ENCODE measurements at regions not wholly inside any gene's neighbourhood (a gene's known extent, or its start where the extent isn't known, plus 50 kb on each side); places are given as distances from the start of the nearest gene placed in this dataset.

GRCh38 chr22:48510599-48510998 is 1317.1 kb downstream of the BRD1 start:
- Histone ChIP-seq H3K4me1 (ENCODE audit: control insufficient read depth in 2 of 2, insufficient read depth in 2 of 2, low read length in 2 of 2) (no peaks in the 10 kb centered on the region), H2AFZ (ENCODE audit: insufficient read depth, low read depth, low read length, poor library complexity, severe bottlenecking) (no peak overlapping the region), H3K9ac (ENCODE audit: low read length) (no peak overlapping the region), H4K20me1 (ENCODE audit: control insufficient read depth, insufficient read depth, low read length, poor library complexity, severe bottlenecking) (no peaks in the 10 kb centered on the region), H3K27me3 (replicated peaks in 1 of 4; ENCODE audit: control extremely low read depth in 1 of 4, control insufficient read depth in 3 of 4, insufficient read depth in 4 of 4, low read length in 3 of 4) (no peaks in the 10 kb centered on the region), H3K27ac (ENCODE audit: low read length in 2 of 2) (no peak overlapping the region), H3K9me3 (ENCODE audit: control extremely low read depth in 1 of 3, control insufficient read depth in 2 of 3, insufficient read depth in 1 of 3, low read length in 2 of 3) (peaks cover 0 to 4% (median 0%) of the 10 kb centered on the region in 3 donors), H3K4me3 (ENCODE audit: control extremely low read depth in 1 of 5, extremely low read depth in 1 of 5, insufficient read depth in 1 of 5, low read depth in 2 of 5, low read length in 4 of 5) (no peak overlapping the region), H3K79me2 (ENCODE audit: control insufficient read depth, insufficient read depth, low read length) (no peaks in the 10 kb centered on the region), H3K36me3 (replicated peaks in 1 of 2; ENCODE audit: control extremely low read depth in 1 of 2, control insufficient read depth in 1 of 2, extremely low read depth in 1 of 2, insufficient read depth in 2 of 2, low read length in 1 of 2) (no peaks in the 10 kb centered on the region), H3K4me2 (replicated peaks; ENCODE audit: low read depth, low read length, poor library complexity, severe bottlenecking) (no peak overlapping the region)
- ATAC-seq (ENCODE audit: low read depth) (no peak), DNase-seq (no peak)
- H3K27me3 Mint-ChIP-seq: no peaks in the 10 kb centered on the region
- H3K4me3 Mint-ChIP-seq: no peak overlapping the region
- CTCF ChIA-PET: no interaction called here
- no peaks in the 10 kb centered on the region for H3K9me3 Mint-ChIP-seq (ENCODE audit: insufficient read depth)
- POLR2A ChIA-PET: no interaction called here
- intact Hi-C loops (cut with micrococcal nuclease): no loop called here
- H3K27ac Mint-ChIP-seq: no peak overlapping the region
- H3K4me1 Mint-ChIP-seq: no peaks in the 10 kb centered on the region
- no peak for TF ChIP-seq EZH2 (IDR thresholded peaks at IDR 0.05; ENCODE audit: borderline replicate concordance, insufficient read depth, low read depth, low read length, poor library complexity, severe bottlenecking)
- no peak for TF ChIP-seq CTCF (IDR thresholded peaks at IDR 0.05)
- no CpG with 5 or more reads among the region's 2 CpGs for WGBS (ENCODE audit: insufficient coverage)

DNA sequence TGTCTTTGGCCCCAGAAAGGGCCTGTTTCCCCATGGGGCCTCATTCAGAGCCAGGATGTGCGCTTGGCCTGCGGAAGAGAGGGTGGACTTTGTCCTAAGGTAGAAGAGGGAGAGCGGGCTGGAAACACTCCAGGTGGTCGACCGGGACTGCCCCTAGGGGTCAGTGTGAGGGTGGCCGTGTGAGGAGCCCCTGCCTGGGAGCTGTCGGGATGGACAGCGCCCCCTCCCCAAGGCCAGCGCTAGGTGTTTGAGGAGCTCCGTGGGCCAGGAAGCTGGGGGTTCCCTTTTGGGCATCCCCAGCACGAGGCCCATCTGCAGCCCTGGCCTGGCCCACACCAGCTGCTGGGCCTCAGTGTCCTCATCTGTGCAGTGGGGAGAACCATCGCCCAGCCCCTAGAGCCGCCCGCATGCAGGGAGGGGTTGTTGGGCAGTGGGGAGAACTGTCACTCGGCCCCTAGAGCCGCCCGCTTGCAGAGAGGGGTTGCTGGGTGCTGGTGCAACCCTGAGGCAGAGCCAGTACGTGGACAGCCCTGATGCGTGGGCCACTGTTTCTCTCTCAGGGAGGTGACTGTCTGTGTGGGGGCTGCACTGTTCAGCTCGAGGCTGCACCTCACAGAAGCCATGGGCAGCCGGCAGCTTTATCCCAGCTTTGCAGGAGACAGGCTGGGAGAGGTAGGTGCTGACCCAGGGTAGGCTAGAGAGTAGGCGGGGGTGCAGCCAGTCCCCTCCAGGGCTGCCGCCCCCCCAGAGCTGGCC is 1319.9 kb downstream of the BRD1 start:
- no peak overlapping the region for H3K4me2 ChIP-seq (replicated peaks; ENCODE audit: low read depth, low read length, poor library complexity, severe bottlenecking)
- H3K36me3 ChIP-seq (replicated peaks in 1 of 2; ENCODE audit: control extremely low read depth in 1 of 2, control insufficient read depth in 1 of 2, extremely low read depth in 1 of 2, insufficient read depth in 2 of 2, low read length in 1 of 2): no peaks in the 10 kb centered on the region
- ATAC-seq (ENCODE audit: low read depth) (no peak), DNase-seq (no peak)
- no peak overlapping the region for H3K27ac Mint-ChIP-seq
- TF ChIP-seq EZH2 (IDR thresholded peaks at IDR 0.05; ENCODE audit: borderline replicate concordance, insufficient read depth, low read depth, low read length, poor library complexity, severe bottlenecking): no peak
- no peak for TF ChIP-seq CTCF (IDR thresholded peaks at IDR 0.05)
- no peaks in the 10 kb centered on the region for H3K4me1 Mint-ChIP-seq
- H3K27me3 ChIP-seq (replicated peaks in 1 of 4; ENCODE audit: control extremely low read depth in 1 of 4, control insufficient read depth in 3 of 4, insufficient read depth in 4 of 4, low read length in 3 of 4): no peaks in the 10 kb centered on the region
- H3K27me3 Mint-ChIP-seq: no peaks in the 10 kb centered on the region
- ChIA-PET POLR2A (no interaction called here), CTCF (no interaction called here)
- intact Hi-C loops (cut with micrococcal nuclease): no loop called here
- 80% methylated on average over 20 of the region's 23 CpGs for WGBS (ENCODE audit: insufficient coverage)
- H3K4me3 ChIP-seq (ENCODE audit: control extremely low read depth in 1 of 5, extremely low read depth in 1 of 5, insufficient read depth in 1 of 5, low read depth in 2 of 5, low read length in 4 of 5): no peak overlapping the region
- no peak overlapping the region for H2AFZ ChIP-seq (ENCODE audit: insufficient read depth, low read depth, low read length, poor library complexity, severe bottlenecking)
- no peak overlapping the region for H3K27ac ChIP-seq (ENCODE audit: low read length in 2 of 2)
- no peaks in the 10 kb centered on the region for H4K20me1 ChIP-seq (ENCODE audit: control insufficient read depth, insufficient read depth, low read length, poor library complexity, severe bottlenecking)
- no peak overlapping the region for H3K9ac ChIP-seq (ENCODE audit: low read length)
- H3K79me2 ChIP-seq (ENCODE audit: control insufficient read depth, insufficient read depth, low read length): no peaks in the 10 kb centered on the region
- no peaks in the 10 kb centered on the region for H3K4me1 ChIP-seq (ENCODE audit: control insufficient read depth in 2 of 2, insufficient read depth in 2 of 2, low read length in 2 of 2)
- no peaks in the 10 kb centered on the region for H3K9me3 ChIP-seq (ENCODE audit: control extremely low read depth in 1 of 3, control insufficient read depth in 2 of 3, insufficient read depth in 1 of 3, low read length in 2 of 3)
- no peak overlapping the region for H3K4me3 Mint-ChIP-seq
- H3K9me3 Mint-ChIP-seq (ENCODE audit: insufficient read depth): no peaks in the 10 kb centered on the region
